Testis (tissue), 2 donors: ENCODE measurements at regions not wholly inside any gene's neighbourhood (a gene's known extent, or its start where the extent isn't known, plus 50 kb on each side); places are given as distances from the start of the nearest gene placed in this dataset.

Source experiments
- DNase-seq: peaks from one replicate; pipeline ENCODE4 v3.0.0-alpha.2; 2019
- H3K27ac ChIP-seq, 2 donors: fragments of 200-600 bp; sonication (generic); one replicate each; pipeline ENCODE4 v1.5.1; 2019
- H3K27me3 ChIP-seq: fragments of 200-600 bp; sonication (generic); one replicate; pipeline ENCODE4 v1.5.1; 2019
- H3K36me3 ChIP-seq: fragments of 200-600 bp; sonication (generic); one replicate; pipeline ENCODE4 v1.5.1; 2017; ENCODE audit warnings: low read depth; ENCODE audit errors: missing control alignments
- H3K4me1 ChIP-seq: fragments of 200-600 bp; sonication (generic); one replicate; pipeline ENCODE4 v1.5.1; 2019
- H3K4me3 ChIP-seq, 2 donors: fragments of 200-600 bp; sonication (generic); one replicate each; pipeline ENCODE4 v1.5.1; 2017 to 2019
- H3K9me3 ChIP-seq: fragments of 200-600 bp; sonication (generic); one replicate; pipeline ENCODE4 v1.5.1; 2017
- CTCF ChIP-seq, 3 experiments: fragments of 450-650 bp in 2 of 3; fragments of 200-600 bp in 1 of 3; sonication (generic) in 1 of 3; IDR thresholded peaks; one replicate each; pipeline ENCODE4 v1.5.1; 2016 to 2019; ENCODE audit warnings: antibody characterized with exemption in 3 of 3, mild to moderate bottlenecking in 2 of 3, moderate library complexity in 1 of 3
- POLR2A ChIP-seq: fragments of 450-650 bp; IDR thresholded peaks from one replicate; pipeline ENCODE4 v1.6.1; 2017; ENCODE audit warnings: antibody characterized with exemption, mild to moderate bottlenecking, moderate library complexity
- WGBS, 2 donors: methylation state at CpG; one replicate each; pipeline ENCODE4 v1.1.5; 2018; 5-methylcytosine and 5-hydroxymethylcytosine counted together
- intact Hi-C: fragments of 100-400 bp; cut with DNase I; formaldehyde crosslinking; loops from one replicate; pipeline ENCODE4 v1.15.1; 2023; ENCODE audit warnings: low total_unique reads

- H3K27ac ChIP-seq = no peak overlapping the region
- no peak for TF ChIP-seq CTCF (IDR thresholded peaks at IDR 0.05)
- TF ChIP-seq POLR2A = no peak
- WGBS, 2 donors = 93 to 96% methylated on average over 2 of the region's 2 CpGs
- no peaks in the 10 kb centered on the region for H3K4me1 ChIP-seq
- no peak overlapping the region for H3K4me3 ChIP-seq
- intact Hi-C loops = no loop called here
- no peaks in the 10 kb centered on the region for H3K9me3 ChIP-seq
- H3K36me3 ChIP-seq = no peaks in the 10 kb centered on the region
- no peaks in the 10 kb centered on the region for H3K27me3 ChIP-seq
- DNase-seq = no peak
Measured at GRCh38 chr6:153493501-153493900, 362.4 kb upstream of the RGS17 start.

DNA sequence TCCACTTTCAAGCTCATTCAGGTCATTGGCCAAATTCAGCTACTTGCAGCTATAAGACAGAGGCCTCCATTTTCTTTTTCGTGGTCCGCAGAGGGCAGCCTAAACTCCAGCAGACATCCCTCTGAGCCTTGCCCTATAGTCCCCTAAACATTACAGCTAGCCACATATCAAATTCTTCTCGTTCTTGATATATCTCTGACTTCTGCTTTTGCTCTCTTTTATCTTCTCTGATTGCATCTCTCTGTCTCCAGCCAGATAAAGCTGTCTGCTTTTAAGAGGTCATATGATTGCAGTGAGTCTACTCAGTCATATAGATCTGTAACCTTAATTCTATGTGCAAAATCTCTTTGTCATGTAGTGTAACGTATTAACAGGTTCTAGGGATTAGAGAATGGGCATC is 358.4 kb upstream of the RGS17 start:
- H3K4me1 ChIP-seq = no peaks in the 10 kb centered on the region
- WGBS, 2 donors = 79 to 81% methylated on average over 4 of the region's 4 CpGs
- DNase-seq = no peak
- no peak overlapping the region for H3K4me3 ChIP-seq
- TF ChIP-seq POLR2A (no peak), CTCF (IDR thresholded peaks at IDR 0.05) (no peak)
- intact Hi-C loops = no loop called here
- no peaks in the 10 kb centered on the region for H3K36me3 ChIP-seq
- no peak overlapping the region for H3K27ac ChIP-seq
- no peaks in the 10 kb centered on the region for H3K9me3 ChIP-seq
- H3K27me3 ChIP-seq = no peaks in the 10 kb centered on the region

GRCh38 chr6:153488267-153488666 is 357.2 kb upstream of the RGS17 start:
- TF ChIP-seq CTCF (IDR thresholded peaks at IDR 0.05) = no peak
- no peak for TF ChIP-seq POLR2A
- H3K36me3 ChIP-seq = no peaks in the 10 kb centered on the region
- no peaks in the 10 kb centered on the region for H3K4me1 ChIP-seq
- H3K9me3 ChIP-seq = no peaks in the 10 kb centered on the region
- H3K27ac ChIP-seq = no peak overlapping the region
- no peaks in the 10 kb centered on the region for H3K27me3 ChIP-seq
- intact Hi-C loops = no loop called here
- 83 to 100% methylated on average over 1 of the region's 1 CpG for WGBS, 2 donors
- no peak overlapping the region for H3K4me3 ChIP-seq
- DNase-seq = no peak

- no peaks in the 10 kb centered on the region for H3K4me1 ChIP-seq
- intact Hi-C loops = no loop called here
- 35 to 50% methylated on average over 1 of the region's 1 CpG for WGBS, 2 donors
- no peaks in the 10 kb centered on the region for H3K36me3 ChIP-seq
- no peak for TF ChIP-seq POLR2A
- no peak for TF ChIP-seq CTCF (IDR thresholded peaks at IDR 0.05)
- DNase-seq = no peak
- no peak overlapping the region for H3K4me3 ChIP-seq
- H3K27ac ChIP-seq = no peak overlapping the region
- no peaks in the 10 kb centered on the region for H3K27me3 ChIP-seq
- no peaks in the 10 kb centered on the region for H3K9me3 ChIP-seq
Measured at GRCh38 chr6:153485072-153485471, 354.0 kb upstream of the RGS17 start.

- no peaks in the 10 kb centered on the region for H3K9me3 ChIP-seq
- no peaks in the 10 kb centered on the region for H3K27me3 ChIP-seq
- H3K4me1 ChIP-seq = peaks cover 5% of the 10 kb centered on the region
- DNase-seq = no peak
- no peak overlapping the region for H3K27ac ChIP-seq
- no peaks in the 10 kb centered on the region for H3K36me3 ChIP-seq
- TF ChIP-seq CTCF (IDR thresholded peaks at IDR 0.05) (no peak), POLR2A (no peak)
- 93 to 95% methylated on average over 1 of the region's 1 CpG for WGBS, 2 donors
- intact Hi-C loops = no loop called here
- H3K4me3 ChIP-seq = no peak overlapping the region
Measured at GRCh38 chr6:153484056-153484455, 353.0 kb upstream of the RGS17 start.
